ENCODE measurements at regions not wholly inside any gene's neighbourhood (a gene's known extent, or its start where the extent isn't known, plus 50 kb on each side); places are given as distances from the start of the nearest gene placed in this dataset.

DNA sequence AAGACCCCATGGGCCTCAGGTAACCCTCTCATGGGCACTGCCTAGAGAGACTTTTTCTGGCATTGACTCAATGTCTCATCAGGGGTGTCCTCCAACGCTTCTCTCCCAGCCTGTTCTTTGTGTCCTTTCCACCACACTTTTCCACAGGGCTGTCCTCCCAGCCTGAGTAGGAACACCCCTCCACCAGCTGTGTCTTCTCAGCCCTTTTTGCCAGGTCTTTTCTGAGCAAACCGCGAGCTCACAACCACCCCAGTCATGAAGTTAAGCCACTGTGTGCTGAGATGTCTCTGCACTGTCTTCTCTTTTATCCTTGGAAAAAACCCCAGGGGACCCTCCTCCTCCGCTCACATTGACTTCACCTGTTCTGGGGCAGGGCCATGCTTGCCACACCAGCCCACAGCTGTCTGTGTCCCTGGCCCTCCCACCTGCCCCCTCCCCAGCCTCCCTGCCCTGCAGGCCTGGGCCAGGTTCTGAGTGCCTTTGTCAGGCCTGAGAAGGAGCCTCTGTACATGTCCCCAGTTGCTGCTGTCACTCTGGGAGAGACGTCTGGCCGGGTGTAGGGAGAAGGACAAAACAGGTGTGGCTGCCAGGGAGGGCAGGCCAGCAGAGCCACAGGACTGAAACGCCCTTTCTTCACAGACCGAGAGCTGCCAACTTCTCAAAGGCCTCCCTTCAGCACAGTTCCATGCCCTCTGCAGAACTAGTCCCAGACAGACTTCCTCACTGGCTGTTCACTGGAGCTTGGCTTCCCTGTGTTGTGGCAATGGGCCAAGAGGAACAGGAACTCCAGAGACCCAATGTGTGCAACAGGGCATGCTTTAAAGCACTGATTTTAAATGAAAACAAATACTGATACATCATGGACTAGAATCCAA is 50.5 kb upstream of the PNMA1 start:
- H3K27me3 ChIP-seq = no peaks in the 10 kb centered on the region
- H3K4me3 ChIP-seq = no peak overlapping the region
- intact Hi-C loops (cut with DNase I) = no loop called here
- peak overlapping the region in 4 of 5 donors; percentile 55 to 90 (median 80) for H3K27ac ChIP-seq
- H3K4me1 ChIP-seq (replicated peaks in 1 of 2) = peaks cover 45 to 83% of the 10 kb centered on the region in 2 donors
- TF ChIP-seq POLR2A (IDR thresholded peaks at IDR 0.05) (no peak), CTCF (IDR thresholded peaks at IDR 0.05) (no peak)
- no peaks in the 10 kb centered on the region for H3K9me3 ChIP-seq (replicated peaks in 1 of 3)
- peak; percentile 61 to 90 (median 80) for DNase-seq
- H3K36me3 ChIP-seq (replicated peaks in 1 of 2) = no peaks in the 10 kb centered on the region
- WGBS, 4 donors = 29 to 71% (median 34%) methylated on average over 4 to 8 of the region's 8 CpGs

All from adrenal gland (tissue), 9 donors.